Effector memory CD8-positive, alpha-beta T cell (primary cell): ENCODE measurements at regions not wholly inside any gene's neighbourhood (a gene's known extent, or its start where the extent isn't known, plus 50 kb on each side); places are given as distances from the start of the nearest gene placed in this dataset.

Source experiments
- ATAC-seq: fragments of 150-1000 bp; cut with Tn5 transposase; replicated peaks from 2 replicates; pipeline ENCODE4 v1.10.0; 2021; ENCODE audit warnings: mild to moderate bottlenecking, moderate library complexity
- DNase-seq, 3 experiments: peaks; one replicate each; pipeline ENCODE4 v3.0.0; 2021
- H3K27ac Mint-ChIP-seq, 2 donors: one replicate each; pipeline ENCODE4 v1.8.0; 2022; ENCODE audit warnings: mild to moderate bottlenecking in 2 of 2, mixed read lengths in 2 of 2, moderate library complexity in 2 of 2
- H3K27me3 Mint-ChIP-seq, 2 donors: one replicate each; pipeline ENCODE4 v1.8.0; 2022; ENCODE audit warnings: mixed read lengths in 2 of 2
- H3K36me3 Mint-ChIP-seq: one replicate; pipeline ENCODE4 v1.8.0; 2022; ENCODE audit warnings: mild to moderate bottlenecking, moderate library complexity, mixed read lengths; ENCODE audit not compliant: insufficient read depth
- H3K4me1 Mint-ChIP-seq, 2 donors: one replicate each; pipeline ENCODE4 v1.8.0; 2022; ENCODE audit warnings: low read depth in 2 of 2, mixed read lengths in 2 of 2
- H3K4me3 Mint-ChIP-seq, 2 donors: one replicate each; pipeline ENCODE4 v1.8.0; 2022; ENCODE audit warnings: mild to moderate bottlenecking in 2 of 2, mixed read lengths in 2 of 2, moderate library complexity in 2 of 2
- H3K9me3 Mint-ChIP-seq, 2 donors: one replicate each; pipeline ENCODE4 v1.8.0; 2022; ENCODE audit warnings: mixed read lengths in 2 of 2

DNA sequence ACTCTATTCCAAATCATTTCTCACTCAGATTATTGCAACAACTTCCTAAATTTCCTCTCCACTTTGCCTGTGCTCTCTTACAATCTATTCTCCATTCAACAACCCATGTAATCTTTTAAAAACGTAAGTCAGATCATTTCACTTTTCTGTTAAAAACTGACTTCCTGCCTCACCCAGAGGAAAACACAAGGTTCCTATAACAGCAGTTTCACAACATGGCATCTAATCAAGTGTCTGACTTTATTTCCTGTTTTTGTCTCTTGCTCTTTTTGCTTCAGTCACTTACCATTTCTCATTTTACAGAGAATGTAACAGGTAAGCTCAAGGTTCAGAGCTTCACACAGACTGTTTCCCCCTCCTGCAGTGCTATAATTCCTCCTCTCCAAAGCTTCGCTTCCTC lies 560.7 kb downstream of the LRRIQ3 start:
- H3K27ac Mint-ChIP-seq, result no peak overlapping the region

GRCh38 chr1:73635021-73635420 lies 563.0 kb downstream of the LRRIQ3 start:
- no peak for ATAC-seq
- H3K4me1 Mint-ChIP-seq, result no peaks in the 10 kb centered on the region
- H3K4me3 Mint-ChIP-seq, result no peak overlapping the region
- H3K27me3 Mint-ChIP-seq, result no peaks in the 10 kb centered on the region
- H3K9me3 Mint-ChIP-seq, result peaks cover 4 to 10% of the 10 kb centered on the region in 2 donors
- no peak for DNase-seq
- H3K36me3 Mint-ChIP-seq, result no peaks in the 10 kb centered on the region
- no peak overlapping the region for H3K27ac Mint-ChIP-seq

More for the DNA sequence above, 560.7 kb downstream of the LRRIQ3 start:
- Mint-ChIP-seq H3K36me3 (no peaks in the 10 kb centered on the region), H3K4me1 (no peaks in the 10 kb centered on the region), H3K27me3 (no peaks in the 10 kb centered on the region), H3K9me3 (peaks cover 4 to 8% of the 10 kb centered on the region in 2 donors), H3K4me3 (no peak overlapping the region)
- no peak for DNase-seq
- no peak for ATAC-seq

DNA sequence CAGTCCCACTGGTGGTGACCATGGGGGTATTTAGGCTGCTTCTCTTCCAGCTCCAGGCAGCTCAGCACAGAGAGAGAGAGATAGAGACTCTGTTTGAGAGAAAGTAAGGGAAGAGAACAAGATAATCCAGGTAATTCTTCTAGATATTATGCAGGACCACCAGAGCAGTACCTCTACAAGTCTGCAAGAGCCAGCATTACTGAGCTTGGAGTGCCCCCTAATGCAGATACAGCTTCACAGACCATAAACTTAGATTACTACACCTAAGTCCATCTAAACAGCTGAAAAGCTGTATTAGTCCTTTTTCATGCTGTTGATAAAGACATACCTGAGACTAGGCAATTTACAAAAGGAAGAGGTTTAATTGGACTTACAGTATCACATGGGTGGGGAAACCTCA lies 570.3 kb downstream of the LRRIQ3 start:
- no peaks in the 10 kb centered on the region for H3K27me3 Mint-ChIP-seq
- DNase-seq, result no peak

DNA sequence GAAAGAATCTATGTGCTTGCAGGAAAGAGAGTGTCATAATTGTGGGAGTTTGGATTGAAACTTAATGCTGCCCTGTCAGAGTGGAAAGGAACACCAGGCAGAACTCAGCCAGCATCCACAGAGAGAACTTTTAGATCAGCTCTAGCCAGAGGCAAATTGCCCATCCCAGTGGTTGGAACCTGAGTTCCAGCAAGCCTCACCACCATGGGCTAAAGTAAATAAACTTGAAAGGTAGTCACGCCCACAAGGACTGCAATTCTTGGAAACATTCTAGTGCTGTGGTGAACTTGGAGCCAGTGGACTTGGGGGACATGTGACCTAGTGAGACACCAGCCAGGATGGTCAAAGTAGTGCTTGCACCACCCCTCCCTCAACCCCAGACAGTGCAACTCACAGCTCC lies 571.6 kb downstream of the LRRIQ3 start:
- Mint-ChIP-seq H3K4me1 (no peaks in the 10 kb centered on the region), H3K27ac (no peak overlapping the region), H3K4me3 (no peak overlapping the region), H3K36me3 (no peaks in the 10 kb centered on the region), H3K27me3 (no peaks in the 10 kb centered on the region), H3K9me3 (peaks cover 7 to 16% of the 10 kb centered on the region in 2 donors)
- no peak for DNase-seq
- no peak for ATAC-seq

More for the DNA sequence above, 570.3 kb downstream of the LRRIQ3 start:
- H3K27ac Mint-ChIP-seq, result no peak overlapping the region
- H3K36me3 Mint-ChIP-seq, result no peaks in the 10 kb centered on the region
- no peaks in the 10 kb centered on the region for H3K4me1 Mint-ChIP-seq
- ATAC-seq, result no peak
- no peak overlapping the region for H3K4me3 Mint-ChIP-seq
- peaks cover 7 to 16% of the 10 kb centered on the region in 2 donors for H3K9me3 Mint-ChIP-seq

GRCh38 chr1:73623946-73624345 lies 574.0 kb downstream of the LRRIQ3 start:
- ATAC-seq, result no peak
- no peak overlapping the region for H3K27ac Mint-ChIP-seq

DNA sequence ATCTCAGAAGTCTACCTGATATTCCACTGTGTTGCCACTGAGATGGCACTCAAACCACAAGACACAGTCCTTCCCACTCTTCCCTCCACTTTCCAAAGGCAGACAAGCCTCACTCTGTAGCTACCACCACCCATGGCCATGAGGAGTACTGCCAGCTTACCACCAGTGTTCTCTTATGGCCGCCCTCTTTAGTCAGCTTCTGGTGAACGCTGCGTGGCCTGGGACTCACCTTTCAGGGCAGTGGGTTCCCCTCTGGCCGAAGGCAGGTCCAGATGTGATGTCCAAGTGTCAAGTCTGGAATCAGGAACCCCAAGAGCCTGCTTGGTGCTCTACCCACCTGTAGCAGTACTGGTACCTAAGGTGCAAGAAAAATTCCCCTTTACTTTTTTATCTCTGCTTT lies 580.8 kb downstream of the LRRIQ3 start:
- Mint-ChIP-seq H3K27ac (no peak overlapping the region), H3K36me3 (no peaks in the 10 kb centered on the region), H3K27me3 (no peaks in the 10 kb centered on the region), H3K4me1 (no peaks in the 10 kb centered on the region), H3K9me3 (peaks cover 8 to 9% of the 10 kb centered on the region in 2 donors), H3K4me3 (no peak overlapping the region)
- no peak for ATAC-seq
- DNase-seq, result no peak

More at GRCh38 chr1:73623946-73624345, 574.0 kb downstream of the LRRIQ3 start:
- DNase-seq, result no peak
- Mint-ChIP-seq H3K27me3 (no peaks in the 10 kb centered on the region), H3K4me3 (no peak overlapping the region), H3K36me3 (no peaks in the 10 kb centered on the region), H3K4me1 (no peaks in the 10 kb centered on the region), H3K9me3 (peaks cover 14 to 15% of the 10 kb centered on the region in 2 donors)

- Mint-ChIP-seq H3K4me3 (no peak overlapping the region), H3K4me1 (no peaks in the 10 kb centered on the region), H3K27me3 (no peaks in the 10 kb centered on the region), H3K36me3 (no peaks in the 10 kb centered on the region), H3K9me3 (peaks cover 2 to 6% of the 10 kb centered on the region in 2 donors), H3K27ac (no peak overlapping the region)
- ATAC-seq, result no peak
- no peak for DNase-seq
These were observed 586.3 kb downstream of the LRRIQ3 start for GRCh38 chr1:73611681-73612080.

DNA sequence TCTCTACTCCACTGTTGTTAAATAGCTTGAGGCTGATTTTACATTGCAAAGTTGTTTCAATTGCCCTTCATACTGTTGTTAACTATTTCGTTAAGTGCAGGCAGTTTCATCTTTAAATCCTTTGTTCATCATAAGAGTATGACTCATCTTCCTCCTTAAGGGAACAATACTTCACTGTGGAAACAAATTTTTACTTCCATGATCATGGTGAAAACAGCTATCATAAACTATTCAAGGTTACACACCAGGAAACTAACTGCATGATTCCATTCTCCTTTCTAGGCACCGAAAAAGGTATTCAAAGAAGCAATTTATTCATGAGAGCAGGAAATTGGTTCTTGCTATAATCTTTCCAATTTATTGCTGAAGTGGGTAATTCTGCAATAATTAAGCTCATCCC lies 593.2 kb downstream of the LRRIQ3 start:
- Mint-ChIP-seq H3K36me3 (no peaks in the 10 kb centered on the region), H3K27me3 (no peaks in the 10 kb centered on the region), H3K4me1 (no peaks in the 10 kb centered on the region), H3K27ac (no peak overlapping the region), H3K4me3 (no peak overlapping the region), H3K9me3 (peaks cover 0 to 6% of the 10 kb centered on the region in 2 donors)
- DNase-seq (no peak), ATAC-seq (no peak)

DNA sequence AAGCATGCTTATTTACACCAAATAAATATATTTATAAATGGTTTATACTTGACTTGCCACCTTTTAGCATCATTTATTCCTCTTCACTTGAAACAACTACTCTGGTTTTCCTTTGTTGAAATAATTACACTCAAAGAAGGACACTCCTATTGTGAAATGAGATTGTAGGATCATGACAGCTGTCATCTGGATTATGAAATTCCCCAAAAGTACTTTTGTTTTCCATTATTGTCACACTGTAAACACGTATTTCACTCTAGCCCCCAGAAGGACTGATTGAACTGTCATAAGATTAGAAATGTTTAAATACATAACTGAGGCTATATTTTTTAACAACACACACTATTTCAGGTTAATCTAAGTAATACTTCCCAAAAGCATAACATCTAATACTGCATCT lies 593.8 kb downstream of the LRRIQ3 start:
- no peaks in the 10 kb centered on the region for H3K36me3 Mint-ChIP-seq
- H3K27me3 Mint-ChIP-seq, result no peaks in the 10 kb centered on the region
- H3K9me3 Mint-ChIP-seq, result peaks cover 0 to 6% of the 10 kb centered on the region in 2 donors
- H3K4me1 Mint-ChIP-seq, result no peaks in the 10 kb centered on the region
- H3K27ac Mint-ChIP-seq, result no peak overlapping the region
- no peak overlapping the region for H3K4me3 Mint-ChIP-seq
- DNase-seq (no peak), ATAC-seq (no peak)

DNA sequence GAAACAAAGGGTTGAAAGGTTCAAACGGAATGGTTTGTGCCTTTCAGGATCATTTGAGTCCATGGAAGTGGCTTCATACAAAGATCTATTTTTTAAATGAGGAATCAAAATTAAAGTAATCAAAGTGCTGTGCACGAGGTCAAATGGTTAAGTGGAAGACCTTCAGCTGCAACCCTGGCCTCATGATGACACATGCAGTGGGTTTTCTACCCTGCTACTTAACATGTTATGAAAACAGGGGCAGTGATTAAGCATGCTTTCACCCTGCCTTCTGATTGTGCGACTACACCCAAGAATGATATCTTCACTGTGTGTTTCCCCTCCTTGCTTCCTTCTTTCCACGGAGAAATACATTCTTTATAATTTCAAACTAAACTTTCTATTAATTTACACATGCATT lies 604.2 kb downstream of the LRRIQ3 start:
- no peaks in the 10 kb centered on the region for H3K27me3 Mint-ChIP-seq
- no peak overlapping the region for H3K4me3 Mint-ChIP-seq
- ATAC-seq, result no peak
- H3K36me3 Mint-ChIP-seq, result no peaks in the 10 kb centered on the region
- no peak overlapping the region for H3K27ac Mint-ChIP-seq
- H3K4me1 Mint-ChIP-seq, result no peaks in the 10 kb centered on the region
- no peak for DNase-seq
- H3K9me3 Mint-ChIP-seq, result peaks cover 3 to 15% of the 10 kb centered on the region in 2 donors

DNA sequence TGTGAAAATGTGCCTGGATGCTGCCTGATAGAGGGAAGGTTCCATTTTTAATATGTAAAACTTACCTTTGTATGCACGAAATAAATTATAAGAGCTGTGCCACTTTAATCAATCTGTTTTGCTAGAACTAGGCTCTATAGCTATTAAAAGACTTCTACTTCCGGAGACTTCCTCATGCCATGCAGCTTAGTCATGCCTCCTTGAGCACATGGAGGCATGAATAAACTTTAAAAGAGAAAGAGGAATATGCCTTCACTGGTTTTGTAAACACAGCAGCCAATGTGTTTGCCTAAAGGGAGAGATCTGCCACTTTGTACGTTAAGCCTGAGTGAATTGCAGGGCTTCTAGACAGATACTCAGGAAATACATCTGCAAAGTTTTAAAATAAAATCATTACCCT lies 604.6 kb downstream of the LRRIQ3 start:
- Mint-ChIP-seq H3K36me3 (no peaks in the 10 kb centered on the region), H3K27me3 (no peaks in the 10 kb centered on the region), H3K27ac (no peak overlapping the region), H3K9me3 (peaks cover 5 to 12% of the 10 kb centered on the region in 2 donors), H3K4me1 (no peaks in the 10 kb centered on the region), H3K4me3 (no peak overlapping the region)
- no peak for ATAC-seq
- no peak for DNase-seq

DNA sequence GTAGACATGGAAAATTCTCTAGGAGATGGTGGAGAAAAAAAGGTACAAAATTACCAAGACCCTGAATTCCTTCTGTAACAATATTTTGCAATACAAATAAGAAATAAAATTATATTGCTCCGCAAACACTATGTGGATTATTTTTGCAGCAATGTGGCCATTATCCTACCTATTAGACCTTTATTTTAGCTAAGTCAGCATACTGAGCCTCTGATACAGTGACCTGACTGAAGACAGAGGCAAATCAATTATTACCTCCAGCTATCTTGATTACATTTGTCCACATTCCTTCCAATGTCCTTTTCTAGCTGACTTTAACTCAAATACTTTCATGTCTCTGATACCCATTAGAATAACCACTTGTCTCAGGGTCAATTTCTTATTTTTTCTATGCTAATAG lies 610.9 kb downstream of the LRRIQ3 start:
- Mint-ChIP-seq H3K9me3 (peaks cover 7 to 8% of the 10 kb centered on the region in 2 donors), H3K36me3 (no peaks in the 10 kb centered on the region), H3K27ac (no peak overlapping the region), H3K27me3 (no peaks in the 10 kb centered on the region), H3K4me1 (no peaks in the 10 kb centered on the region), H3K4me3 (no peak overlapping the region)
- no peak for DNase-seq
- ATAC-seq, result no peak

GRCh38 chr1:73577206-73577605 lies 620.8 kb downstream of the LRRIQ3 start:
- H3K27me3 Mint-ChIP-seq, result no peaks in the 10 kb centered on the region
- no peak overlapping the region for H3K4me3 Mint-ChIP-seq
- H3K36me3 Mint-ChIP-seq, result no peaks in the 10 kb centered on the region
- no peak overlapping the region for H3K27ac Mint-ChIP-seq
- no peak for DNase-seq
- H3K9me3 Mint-ChIP-seq, result peaks cover 8 to 10% of the 10 kb centered on the region in 2 donors
- no peaks in the 10 kb centered on the region for H3K4me1 Mint-ChIP-seq
- no peak for ATAC-seq

DNA sequence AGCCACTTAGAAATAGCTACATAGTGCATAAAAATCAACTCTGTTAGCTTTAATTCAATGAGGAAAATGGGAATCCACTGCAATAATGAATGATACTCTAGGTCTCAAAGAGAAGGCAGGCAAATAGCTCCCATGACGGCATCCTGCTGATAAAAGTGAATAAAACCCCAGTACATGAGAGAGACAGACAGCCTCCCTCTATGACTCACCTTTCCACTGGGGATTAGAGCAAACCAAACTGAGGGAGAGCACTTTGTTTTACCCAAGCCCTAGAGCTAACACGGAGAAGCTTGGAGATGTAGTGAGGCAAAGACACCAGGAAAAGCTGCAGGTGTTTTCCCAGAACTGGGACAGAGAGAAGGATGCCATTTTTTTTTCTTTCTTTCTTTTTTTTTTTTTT lies 621.9 kb downstream of the LRRIQ3 start:
- peaks cover 8 to 10% of the 10 kb centered on the region in 2 donors for H3K9me3 Mint-ChIP-seq

DNA sequence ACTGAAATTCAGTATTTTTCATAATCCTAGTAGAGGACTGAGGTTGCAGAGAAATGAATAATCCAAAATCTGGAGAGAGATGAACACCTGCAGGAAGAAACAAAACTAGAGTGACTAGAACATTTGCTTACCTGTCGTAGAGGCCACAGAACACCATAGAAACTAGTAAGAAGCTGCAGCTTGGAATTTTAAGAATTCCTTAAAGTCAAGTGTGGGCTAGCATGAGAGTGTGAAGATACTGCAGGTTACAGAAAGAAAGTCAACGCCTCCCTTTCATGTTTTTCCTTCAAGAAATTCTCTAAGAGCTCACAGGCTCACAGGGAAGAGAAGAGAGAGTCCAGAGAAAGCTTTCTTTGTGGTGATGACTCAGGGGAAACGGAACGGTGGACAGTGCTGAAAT lies 633.7 kb downstream of the LRRIQ3 start:
- Mint-ChIP-seq H3K4me1 (no peaks in the 10 kb centered on the region), H3K27me3 (no peaks in the 10 kb centered on the region), H3K4me3 (no peak overlapping the region), H3K27ac (no peak overlapping the region), H3K36me3 (no peaks in the 10 kb centered on the region), H3K9me3 (peaks cover 5 to 16% of the 10 kb centered on the region in 2 donors)
- DNase-seq (no peak), ATAC-seq (no peak)

More for the DNA sequence above, 621.9 kb downstream of the LRRIQ3 start:
- ATAC-seq (no peak), DNase-seq (no peak)
- Mint-ChIP-seq H3K27me3 (no peaks in the 10 kb centered on the region), H3K4me1 (no peaks in the 10 kb centered on the region), H3K4me3 (no peak overlapping the region), H3K27ac (no peak overlapping the region), H3K36me3 (no peaks in the 10 kb centered on the region)
